H1 (cell line): ENCODE measurements at regions not wholly inside any gene's neighbourhood (a gene's known extent, or its start where the extent isn't known, plus 50 kb on each side); places are given as distances from the start of the nearest gene placed in this dataset.

Experiments
- CTCF ChIA-PET: fragments of 300-600 bp; sonication (Branson Sonifier 250); formaldehyde crosslinking; loops from one replicate; lab custom pipeline; 2021; ENCODE audit not compliant: partially characterized antibody; lab: Charles Lee
- POLR2A ChIA-PET: fragments of 300-600 bp; sonication (Branson Sonifier 250); formaldehyde crosslinking; loops from one replicate; lab custom pipeline; 2021; ENCODE audit warnings: inconsistent platforms; ENCODE audit not compliant: partially characterized antibody; lab: Charles Lee
- DNase-seq, 2 experiments: peaks; one replicate each; pipeline versions ENCODE4 v3.0.0 to v3.0.0-alpha.2; 2010 to 2022; ENCODE audit warnings: low spot score in 2 of 2, low read depth in 1 of 2, mixed read lengths in 1 of 2
- FAIRE-seq: peaks from 2 replicates; lab custom pipeline; 2011; peaks lifted over from hg19 to GRCh38; lab: Jason Lieb, UNC
- H2AFZ ChIP-seq: 2 replicates; pipeline ENCODE4 v1.8.1; 2012; ENCODE audit warnings: low read length, inconsistent platforms
- H2AK5ac ChIP-seq: 2 replicates; pipeline ENCODE4 v1.6.1; 2013; ENCODE audit warnings: low read depth, low read length
- H2BK120ac ChIP-seq: replicated peaks from 2 replicates; pipeline ENCODE3; 2013; ENCODE audit warnings: low read depth, low read length, inconsistent platforms
- H2BK12ac ChIP-seq: 2 replicates; pipeline ENCODE4 v1.6.1; 2013; ENCODE audit warnings: low read depth, low read length
- H2BK15ac ChIP-seq: 2 replicates; pipeline ENCODE4 v1.6.1; 2013; ENCODE audit warnings: low read length
- H2BK20ac ChIP-seq: 2 replicates; pipeline ENCODE4 v1.6.1; 2013; ENCODE audit warnings: low read length
- H2BK5ac ChIP-seq: 2 replicates; pipeline ENCODE4 v1.6.1; 2013; ENCODE audit warnings: low read depth, low read length
- H3K14ac ChIP-seq: 2 replicates; pipeline ENCODE4 v1.6.1; 2013; ENCODE audit warnings: inconsistent platforms; ENCODE audit not compliant: insufficient read length
- H3K18ac ChIP-seq: 2 replicates; pipeline ENCODE4 v1.6.1; 2013; ENCODE audit warnings: low read length; ENCODE audit errors: extremely low read depth
- H3K23ac ChIP-seq: 2 replicates; pipeline ENCODE4 v1.6.1; 2013; ENCODE audit warnings: inconsistent platforms; ENCODE audit not compliant: insufficient read length
- H3K23me2 ChIP-seq: 2 replicates; pipeline ENCODE4 v1.6.1; 2013; ENCODE audit warnings: low read depth, low read length
- H3K27ac ChIP-seq: 2 replicates; pipeline ENCODE4 v1.6.1; 2011; ENCODE audit warnings: low read depth, low read length, inconsistent platforms
- H3K27me3 ChIP-seq, 4 experiments: replicated peaks in 1 of 4; 1 replicate in 1 of 4; 2 replicates in 3 of 4; pipeline versions ENCODE4 v1.6.1 to v1.8.1; 2011 to 2013; ENCODE audit warnings: low read length in 3 of 4, mild to moderate bottlenecking in 3 of 4, inconsistent platforms in 2 of 4, mixed read lengths in 2 of 4, moderate library complexity in 1 of 4; ENCODE audit not compliant: control insufficient read depth in 3 of 4, insufficient read depth in 3 of 4; ENCODE audit errors: extremely low read depth in 1 of 4
- H3K36me3 ChIP-seq, 4 experiments: 2 replicates each; pipeline versions ENCODE4 v1.6.1 to v1.8.1; 2011 to 2013; ENCODE audit warnings: mild to moderate bottlenecking in 4 of 4, low read length in 3 of 4, moderate library complexity in 2 of 4, control low read depth in 1 of 4, inconsistent platforms in 1 of 4; ENCODE audit not compliant: insufficient read depth in 4 of 4, control insufficient read depth in 2 of 4
- H3K4ac ChIP-seq: replicated peaks from 2 replicates; pipeline ENCODE3; 2013; ENCODE audit warnings: low read length, low read depth, mixed read lengths, inconsistent platforms; ENCODE audit not compliant: insufficient read length
- H3K4me1 ChIP-seq, 4 experiments: replicated peaks in 1 of 4; 1 replicate in 1 of 4; 2 replicates in 3 of 4; pipeline versions ENCODE4 v1.6.1 to v1.8.1; 2011 to 2013; ENCODE audit warnings: low read length in 3 of 4, inconsistent platforms in 2 of 4, mixed read lengths in 1 of 4; ENCODE audit not compliant: insufficient read depth in 4 of 4, control insufficient read depth in 3 of 4
- H3K4me2 ChIP-seq, 2 experiments: 2 replicates each; pipeline versions ENCODE4 v1.6.1 to v1.8.1; 2011 to 2013; ENCODE audit warnings: low read depth in 2 of 2, low read length in 2 of 2, control low read depth in 1 of 2, inconsistent platforms in 1 of 2, mild to moderate bottlenecking in 1 of 2; ENCODE audit not compliant: insufficient read depth in 1 of 2
- H3K4me3 ChIP-seq, 4 experiments: fragments of 200-600, 300-600 bp in 1 of 4; sonication (generic), shearing (Covaris generic), sonication (Bioruptor Twin) in 1 of 4; 2 replicates each; pipeline versions ENCODE4 v1.5.1 to v1.8.1; 2011 to 2016; ENCODE audit warnings: low read length in 4 of 4, low read depth in 3 of 4, control low read depth in 2 of 4, inconsistent platforms in 2 of 4, mild to moderate bottlenecking in 2 of 4, mixed read lengths in 1 of 4, moderate library complexity in 1 of 4; ENCODE audit not compliant: insufficient read depth in 2 of 4; ENCODE audit errors: extremely low read depth in 1 of 4
- H3K56ac ChIP-seq: replicated peaks from 2 replicates; pipeline ENCODE3; 2013; ENCODE audit warnings: low read depth, mild to moderate bottlenecking, mixed read lengths, low read length, inconsistent platforms; ENCODE audit not compliant: insufficient read length
- H3K79me1 ChIP-seq: 2 replicates; pipeline ENCODE4 v1.6.1; 2013; ENCODE audit warnings: low read depth, low read length, control low read depth
- H3K79me2 ChIP-seq, 2 experiments: 2 replicates each; pipeline versions ENCODE4 v1.6.1 to v1.8.1; 2012 to 2013; ENCODE audit warnings: low read length in 2 of 2, mild to moderate bottlenecking in 2 of 2, inconsistent platforms in 1 of 2; ENCODE audit not compliant: insufficient read depth in 2 of 2, control insufficient read depth in 1 of 2
- H3K9ac ChIP-seq, 4 experiments: replicated peaks in 1 of 4; 1 replicate in 1 of 4; 2 replicates in 3 of 4; pipeline versions ENCODE4 v1.6.1 to v1.8.1; 2011 to 2013; ENCODE audit warnings: low read depth in 3 of 4, low read length in 3 of 4, control low read depth in 2 of 4, mild to moderate bottlenecking in 2 of 4, moderate library complexity in 2 of 4, inconsistent platforms in 1 of 4; ENCODE audit errors: extremely low read depth in 1 of 4
- H3K9me3 ChIP-seq, 2 experiments: 2 replicates each; pipeline versions ENCODE4 v1.6.1 to v1.8.1; 2012 to 2013; ENCODE audit warnings: mild to moderate bottlenecking in 2 of 2, moderate library complexity in 2 of 2, control low read depth in 1 of 2, inconsistent platforms in 1 of 2, low read depth in 1 of 2, low read length in 1 of 2, mixed read lengths in 1 of 2; ENCODE audit not compliant: insufficient read depth in 2 of 2
- H4K20me1 ChIP-seq, 2 experiments: replicated peaks in 1 of 2; 2 replicates each; pipeline versions ENCODE3 to v1.8.1; 2011 to 2013; ENCODE audit warnings: inconsistent platforms in 2 of 2, low read length in 2 of 2, mild to moderate bottlenecking in 1 of 2; ENCODE audit not compliant: insufficient read depth in 2 of 2, control insufficient read depth in 1 of 2
- H4K5ac ChIP-seq: 2 replicates; pipeline ENCODE4 v1.6.1; 2013; ENCODE audit warnings: low read length, low read depth, mixed read lengths, inconsistent platforms; ENCODE audit not compliant: insufficient read length
- H4K8ac ChIP-seq: 2 replicates; pipeline ENCODE4 v1.8.0; 2013; ENCODE audit warnings: mild to moderate bottlenecking, moderate library complexity, low read length, inconsistent platforms; ENCODE audit not compliant: insufficient read depth; ENCODE audit errors: extremely low read depth
- H4K91ac ChIP-seq: replicated peaks from 2 replicates; pipeline ENCODE3; 2013; ENCODE audit warnings: low read length, mixed read lengths, inconsistent platforms; ENCODE audit not compliant: insufficient read length
- BACH1 ChIP-seq: IDR thresholded peaks from 2 replicates; pipeline ENCODE4 v1.6.1; 2012; ENCODE audit warnings: low read length, improper control_type of control experiment
- BCL11A ChIP-seq, 2 experiments: IDR thresholded peaks; one replicate each; pipeline ENCODE4 v1.6.1; 2011; ENCODE audit warnings: low read depth in 2 of 2, low read length in 2 of 2, mild to moderate bottlenecking in 2 of 2
- BRCA1 ChIP-seq: IDR thresholded peaks from 2 replicates; pipeline ENCODE4 v1.6.1; 2012; ENCODE audit warnings: low read depth, low read length, improper control_type of control experiment
- CBX5 ChIP-seq: fragments of 300-800, 300-1000 bp; sonication (generic); IDR thresholded peaks from 2 replicates; pipeline ENCODE4 v1.7.1; 2016; ENCODE audit warnings: antibody characterized with exemption, low read length, low read depth
- CBX8 ChIP-seq: fragments of 300-800, 300-1000 bp; sonication (generic); IDR thresholded peaks from 2 replicates; pipeline ENCODE4 v1.7.1; 2016; ENCODE audit warnings: low read depth, low read length, borderline replicate concordance
- CEBPB ChIP-seq: IDR thresholded peaks from 2 replicates; pipeline ENCODE4 v1.6.1; 2012; ENCODE audit warnings: low read depth, low read length
- GABPA ChIP-seq: IDR thresholded peaks from 2 replicates; pipeline ENCODE4 v1.6.1; 2011; ENCODE audit warnings: mild to moderate bottlenecking, low read length, moderate library complexity, borderline replicate concordance; ENCODE audit not compliant: insufficient read depth
- HDAC2 ChIP-seq, 2 experiments: fragments of 300-600 bp in 1 of 2; sonication (generic) in 1 of 2; IDR thresholded peaks; 2 replicates each; pipeline ENCODE4 v1.6.1; 2011 to 2012; ENCODE audit warnings: low read depth in 2 of 2, low read length in 2 of 2, mild to moderate bottlenecking in 2 of 2, moderate library complexity in 2 of 2, borderline replicate concordance in 1 of 2, inconsistent platforms in 1 of 2
- RFX5 ChIP-seq: IDR thresholded peaks from 2 replicates; pipeline ENCODE4 v1.6.1; 2011; ENCODE audit warnings: low read depth, low read length, improper control_type of control experiment, borderline replicate concordance
- RXRA ChIP-seq: IDR thresholded peaks from 2 replicates; pipeline ENCODE4 v1.6.1; 2011; ENCODE audit warnings: low read depth, mild to moderate bottlenecking, low read length, moderate library complexity; ENCODE audit not compliant: insufficient read depth
- SIRT6 ChIP-seq: IDR thresholded peaks from one replicate; pipeline ENCODE4 v1.7.1; 2012; ENCODE audit warnings: low read length, inconsistent platforms
- SP2 ChIP-seq: IDR thresholded peaks from 2 replicates; pipeline ENCODE4 v1.6.1; 2012; ENCODE audit warnings: mild to moderate bottlenecking, low read length, inconsistent platforms
- YY1 ChIP-seq: IDR thresholded peaks from 2 replicates; pipeline ENCODE4 v1.6.1; 2011; ENCODE audit warnings: low read depth, mild to moderate bottlenecking, low read length
- WGBS, 2 experiments: shearing (Covaris generic) in 1 of 2; methylation state at CpG; one replicate each; pipeline versions ENCODE4 v1.1.6 to v1.1.7; 2013 to 2015; ENCODE audit warnings: low lambda C conversion rate in 2 of 2, mixed read lengths in 2 of 2, inconsistent platforms in 1 of 2, low coverage in 1 of 2, missing lambda C conversion rate in 1 of 2; ENCODE audit not compliant: insufficient replicate concordance in 2 of 2, insufficient coverage in 1 of 2, insufficient read length in 1 of 2; ENCODE audit errors: extremely low coverage in 1 of 2, missing lambda C conversion rate in 1 of 2; 5-methylcytosine and 5-hydroxymethylcytosine counted together
- TF ChIP-seq, protein P1 (sequence below): IDR thresholded peaks from 2 replicates; pipeline ENCODE4 v1.6.1; 2012; ENCODE audit warnings: low read length, inconsistent platforms

DNA sequence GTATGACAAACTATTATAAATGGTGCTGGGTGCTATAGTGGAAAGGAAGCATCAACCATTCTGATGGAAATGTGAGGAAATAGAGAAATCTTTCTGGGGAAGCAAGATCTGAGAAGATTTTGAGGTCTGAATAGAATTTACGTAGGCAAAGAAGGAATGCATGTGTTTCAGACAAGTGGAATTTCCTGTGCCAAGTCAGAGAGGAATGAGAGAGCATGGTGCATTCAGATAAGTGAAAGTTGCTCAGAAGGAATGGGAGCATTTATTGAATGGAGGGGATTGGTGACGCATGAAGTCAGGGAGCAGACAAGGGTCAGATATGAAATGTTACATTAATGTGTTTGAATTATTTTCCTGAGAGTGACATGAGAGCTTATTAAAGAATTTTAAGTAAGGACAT, 725.5 kb downstream of the METTL15 start:
- H3K27ac ChIP-seq = no peak overlapping the region
- no peaks in the 10 kb centered on the region for H3K79me2 ChIP-seq
- H3K4ac ChIP-seq = no peak overlapping the region
- no peak overlapping the region for H2BK15ac ChIP-seq
- no peaks in the 10 kb centered on the region for H3K79me1 ChIP-seq
- no peak overlapping the region for H3K9ac ChIP-seq
- H4K8ac ChIP-seq = no peak overlapping the region
- H2BK12ac ChIP-seq = no peak overlapping the region
- no peaks in the 10 kb centered on the region for H3K27me3 ChIP-seq
- no peak overlapping the region for H3K14ac ChIP-seq
- ChIA-PET POLR2A (no interaction called here), CTCF (no interaction called here)
- H3K4me1 ChIP-seq = peaks cover 0 to 3% (median 0%) of the 10 kb centered on the region in 4 experiments; a peak in 2 of 7 replicates
- 0 out of 2 replicates have a peak overlapping the region, but pooled peaks have one; percentile 62 for H2BK20ac ChIP-seq
- no peaks in the 10 kb centered on the region for H3K23me2 ChIP-seq
- no peak overlapping the region for H3K4me2 ChIP-seq
- H4K91ac ChIP-seq = no peak overlapping the region
- no peaks in the 10 kb centered on the region for H3K36me3 ChIP-seq
- H3K56ac ChIP-seq = no peak overlapping the region
- H3K4me3 ChIP-seq = no peak overlapping the region
- no peaks in the 10 kb centered on the region for H4K20me1 ChIP-seq
- H2BK5ac ChIP-seq = no peak overlapping the region; the same call in 1 of the 2 replicates
- 77% methylated on average over 2 of the region's 2 CpGs; no CpG with 5 or more reads in 1 of the 2 experiments for WGBS, 2 experiments
- no peak for FAIRE-seq
- no peak overlapping the region; the same call in 1 of the 2 replicates for H3K18ac ChIP-seq
- no peak overlapping the region for H4K5ac ChIP-seq
- H3K23ac ChIP-seq = no peak overlapping the region
- 0 out of 2 replicates have a peak overlapping the region, but pooled peaks have one; percentile 40 for H2AFZ ChIP-seq
- H3K9me3 ChIP-seq = no peaks in the 10 kb centered on the region
- H2BK120ac ChIP-seq = no peak overlapping the region
- no peak overlapping the region for H2AK5ac ChIP-seq
- DNase-seq = no peak
- no peak for TF ChIP-seq GABPA
- no peak for TF ChIP-seq CBX8
- TF ChIP-seq SP2 = no peak
- no peak for TF ChIP-seq BRCA1
- TF ChIP-seq YY1 = no peak
- TF ChIP-seq BCL11A (IDR thresholded peaks at IDR 0.05; ENCODE audit: low read depth in 2 of 2, low read length in 2 of 2) = no peak
- TF ChIP-seq CEBPB = no peak
- TF ChIP-seq RXRA = no peak
- no peak for TF ChIP-seq HDAC2 (IDR thresholded peaks at IDR 0.05; ENCODE audit: borderline replicate concordance in 1 of 2, low read depth in 2 of 2, low read length in 2 of 2)
- no peak for TF ChIP-seq CBX5
- TF ChIP-seq, protein P1, sequence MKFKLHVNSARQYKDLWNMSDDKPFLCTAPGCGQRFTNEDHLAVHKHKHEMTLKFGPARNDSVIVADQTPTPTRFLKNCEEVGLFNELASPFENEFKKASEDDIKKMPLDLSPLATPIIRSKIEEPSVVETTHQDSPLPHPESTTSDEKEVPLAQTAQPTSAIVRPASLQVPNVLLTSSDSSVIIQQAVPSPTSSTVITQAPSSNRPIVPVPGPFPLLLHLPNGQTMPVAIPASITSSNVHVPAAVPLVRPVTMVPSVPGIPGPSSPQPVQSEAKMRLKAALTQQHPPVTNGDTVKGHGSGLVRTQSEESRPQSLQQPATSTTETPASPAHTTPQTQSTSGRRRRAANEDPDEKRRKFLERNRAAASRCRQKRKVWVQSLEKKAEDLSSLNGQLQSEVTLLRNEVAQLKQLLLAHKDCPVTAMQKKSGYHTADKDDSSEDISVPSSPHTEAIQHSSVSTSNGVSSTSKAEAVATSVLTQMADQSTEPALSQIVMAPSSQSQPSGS = no peak
- TF ChIP-seq RFX5 = no peak
- TF ChIP-seq BACH1 = no peak
- TF ChIP-seq SIRT6 = no peak
